SK-N-SH (cell line): ENCODE measurements at regions not wholly inside any gene's neighbourhood (a gene's known extent, or its start where the extent isn't known, plus 50 kb on each side); places are given as distances from the start of the nearest gene placed in this dataset.

Experiments
- EZH2phosphoT487 ChIP-seq: fragments of 200-600 bp; sonication (generic); IDR thresholded peaks from 2 replicates; pipeline ENCODE4 v1.6.1; 2017; ENCODE audit warnings: low read depth, mixed run types, mild to moderate bottlenecking, antibody characterized with exemption, moderate library complexity, borderline replicate concordance
- FOXM1 ChIP-seq: IDR thresholded peaks from 2 replicates; pipeline ENCODE4 v1.4.0; 2012; ENCODE audit warnings: low read depth, mild to moderate bottlenecking
- MEF2A ChIP-seq: IDR thresholded peaks from 2 replicates; pipeline ENCODE4 v1.4.0; 2012; ENCODE audit warnings: low read depth, borderline replicate concordance
- RAD21 ChIP-seq: IDR thresholded peaks from 2 replicates; pipeline ENCODE4 v1.6.1; 2012; ENCODE audit warnings: mild to moderate bottlenecking, low read length
- TF ChIP-seq, protein P1 (sequence below): fragments of 200-600 bp; sonication (generic); IDR thresholded peaks from 2 replicates; pipeline ENCODE4 v1.6.1; 2017; ENCODE audit warnings: antibody characterized with exemption, mild to moderate bottlenecking, moderate library complexity

DNA sequence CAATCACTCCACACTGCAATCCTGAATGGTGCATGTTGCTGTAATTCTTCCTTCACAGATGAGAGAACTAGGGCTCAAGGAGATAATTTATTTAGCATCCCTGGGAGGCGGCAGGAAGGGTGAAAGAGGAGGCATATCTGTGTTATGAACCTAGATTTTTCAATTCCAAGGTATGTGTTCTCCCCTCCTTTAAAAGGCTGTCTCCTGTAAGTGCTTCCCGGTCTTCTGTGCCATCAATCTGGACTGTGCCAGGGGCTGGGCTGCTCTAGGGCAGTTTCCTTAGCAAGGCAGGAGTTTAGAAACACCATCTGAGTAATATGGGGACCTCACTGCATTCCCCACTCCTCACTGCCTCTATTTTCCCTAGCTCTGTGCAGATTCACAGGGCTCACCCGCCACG, 185.0 kb downstream of the RFC3 start:
- TF ChIP-seq EZH2phosphoT487 (no peak), FOXM1 (no peak), RAD21 (no peak), MEF2A (no peak)
- TF ChIP-seq, protein P1, sequence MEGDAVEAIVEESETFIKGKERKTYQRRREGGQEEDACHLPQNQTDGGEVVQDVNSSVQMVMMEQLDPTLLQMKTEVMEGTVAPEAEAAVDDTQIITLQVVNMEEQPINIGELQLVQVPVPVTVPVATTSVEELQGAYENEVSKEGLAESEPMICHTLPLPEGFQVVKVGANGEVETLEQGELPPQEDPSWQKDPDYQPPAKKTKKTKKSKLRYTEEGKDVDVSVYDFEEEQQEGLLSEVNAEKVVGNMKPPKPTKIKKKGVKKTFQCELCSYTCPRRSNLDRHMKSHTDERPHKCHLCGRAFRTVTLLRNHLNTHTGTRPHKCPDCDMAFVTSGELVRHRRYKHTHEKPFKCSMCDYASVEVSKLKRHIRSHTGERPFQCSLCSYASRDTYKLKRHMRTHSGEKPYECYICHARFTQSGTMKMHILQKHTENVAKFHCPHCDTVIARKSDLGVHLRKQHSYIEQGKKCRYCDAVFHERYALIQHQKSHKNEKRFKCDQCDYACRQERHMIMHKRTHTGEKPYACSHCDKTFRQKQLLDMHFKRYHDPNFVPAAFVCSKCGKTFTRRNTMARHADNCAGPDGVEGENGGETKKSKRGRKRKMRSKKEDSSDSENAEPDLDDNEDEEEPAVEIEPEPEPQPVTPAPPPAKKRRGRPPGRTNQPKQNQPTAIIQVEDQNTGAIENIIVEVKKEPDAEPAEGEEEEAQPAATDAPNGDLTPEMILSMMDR, result no peak
